WI38 (cell line): ENCODE measurements at regions not wholly inside any gene's neighbourhood (a gene's known extent, or its start where the extent isn't known, plus 50 kb on each side); places are given as distances from the start of the nearest gene placed in this dataset.
"Not testable (repeated sequence)": the region's sequence is repeated elsewhere in the genome, so short reads cannot be mapped to it uniquely, and the experiment has no call there.

Experiments used
- H3K4me3 ChIP-seq: 2 replicates; pipeline ENCODE4 v1.5.1; 2011; ENCODE audit warnings: low read depth, mild to moderate bottlenecking, control low read depth, low read length
- TF ChIP-seq, protein P1 (sequence below): IDR thresholded peaks from 2 replicates; pipeline ENCODE4 v1.5.1; 2012; ENCODE audit warnings: low read depth, mild to moderate bottlenecking, control low read depth, low read length

DNA sequence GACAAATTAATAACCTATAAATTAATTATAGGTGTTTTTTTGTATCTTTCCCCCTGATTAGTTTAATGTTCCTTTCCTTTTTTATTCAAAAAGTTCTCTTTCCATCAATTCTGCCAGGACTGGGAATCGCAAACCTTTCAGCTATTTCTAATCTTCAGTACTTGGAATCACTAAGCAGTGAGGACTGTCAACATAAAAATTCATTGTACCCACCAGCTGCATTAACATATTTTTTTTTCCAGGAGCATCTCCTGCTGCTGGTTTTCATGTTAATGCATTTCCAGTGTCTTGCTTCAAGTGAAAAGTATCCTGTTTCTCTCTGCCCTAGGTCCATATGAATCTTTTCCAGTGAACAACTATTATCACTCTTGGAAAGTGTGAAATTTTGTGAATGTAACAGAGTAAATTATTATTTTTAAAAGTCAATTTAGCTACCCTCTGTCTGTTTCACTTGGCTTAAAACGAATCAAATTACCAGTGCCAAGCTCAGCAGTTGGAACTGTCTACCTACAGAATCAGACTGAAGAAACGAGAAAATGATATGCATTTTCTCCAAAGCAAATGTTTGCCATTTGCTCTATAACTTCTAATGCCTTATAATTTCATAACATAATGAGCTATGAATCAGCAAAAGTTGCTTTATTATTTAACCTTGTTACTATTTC lies 804.4 kb downstream of the EPHA4 start:
- TF ChIP-seq, protein P1, sequence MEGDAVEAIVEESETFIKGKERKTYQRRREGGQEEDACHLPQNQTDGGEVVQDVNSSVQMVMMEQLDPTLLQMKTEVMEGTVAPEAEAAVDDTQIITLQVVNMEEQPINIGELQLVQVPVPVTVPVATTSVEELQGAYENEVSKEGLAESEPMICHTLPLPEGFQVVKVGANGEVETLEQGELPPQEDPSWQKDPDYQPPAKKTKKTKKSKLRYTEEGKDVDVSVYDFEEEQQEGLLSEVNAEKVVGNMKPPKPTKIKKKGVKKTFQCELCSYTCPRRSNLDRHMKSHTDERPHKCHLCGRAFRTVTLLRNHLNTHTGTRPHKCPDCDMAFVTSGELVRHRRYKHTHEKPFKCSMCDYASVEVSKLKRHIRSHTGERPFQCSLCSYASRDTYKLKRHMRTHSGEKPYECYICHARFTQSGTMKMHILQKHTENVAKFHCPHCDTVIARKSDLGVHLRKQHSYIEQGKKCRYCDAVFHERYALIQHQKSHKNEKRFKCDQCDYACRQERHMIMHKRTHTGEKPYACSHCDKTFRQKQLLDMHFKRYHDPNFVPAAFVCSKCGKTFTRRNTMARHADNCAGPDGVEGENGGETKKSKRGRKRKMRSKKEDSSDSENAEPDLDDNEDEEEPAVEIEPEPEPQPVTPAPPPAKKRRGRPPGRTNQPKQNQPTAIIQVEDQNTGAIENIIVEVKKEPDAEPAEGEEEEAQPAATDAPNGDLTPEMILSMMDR = no peak
- no peak overlapping the region for H3K4me3 ChIP-seq

DNA sequence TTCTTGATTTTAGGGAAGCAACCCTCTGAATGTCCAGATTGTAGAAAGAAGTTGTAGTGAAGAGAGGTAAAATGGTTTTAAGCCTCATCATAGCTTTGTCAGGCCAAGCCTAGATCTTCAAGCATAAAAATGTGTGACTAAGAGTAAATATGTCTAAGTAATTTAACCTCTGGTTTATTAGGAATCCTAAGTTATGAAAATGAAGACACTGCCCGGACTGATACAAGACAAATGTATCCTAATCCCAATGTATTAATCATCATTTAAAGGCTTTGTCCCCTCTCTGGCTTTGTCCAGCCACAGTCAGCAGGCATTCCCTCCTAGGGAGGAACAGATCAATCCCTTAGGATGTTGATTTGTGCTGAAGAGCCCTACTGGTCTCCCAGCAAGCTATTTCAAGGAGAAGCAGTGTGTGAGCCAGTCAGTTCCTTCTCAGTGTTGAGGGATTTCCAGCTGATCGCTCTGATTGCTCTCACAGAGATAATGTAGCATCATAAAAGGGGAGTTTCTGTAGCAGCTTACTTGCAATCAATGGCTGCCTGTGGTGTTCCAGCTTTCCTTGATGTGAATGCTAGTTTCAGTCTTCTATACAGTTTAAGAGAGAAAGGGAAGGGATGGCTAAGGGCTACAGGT lies 796.1 kb downstream of the EPHA4 start:
- H3K4me3 ChIP-seq = no peak overlapping the region
- TF ChIP-seq, protein P1 = no peak

DNA sequence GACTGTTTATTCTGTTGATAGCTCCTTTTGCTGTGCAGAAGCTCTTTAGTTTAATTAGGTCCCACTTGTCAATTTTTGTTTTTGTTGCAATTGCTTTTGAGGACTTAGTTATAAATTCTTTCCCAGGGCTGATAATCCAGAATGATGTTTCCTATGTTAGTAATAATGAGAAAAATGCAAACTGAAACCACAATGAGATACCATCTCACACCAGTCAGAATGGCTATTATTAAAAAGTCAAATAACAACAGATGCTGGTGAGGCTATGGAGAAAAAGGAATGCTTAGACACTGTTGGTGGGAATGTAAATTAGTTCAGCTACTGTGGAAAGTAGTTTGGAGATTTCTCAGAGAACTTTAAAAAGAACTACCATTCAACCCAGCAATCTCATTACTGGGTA lies 793.0 kb downstream of the EPHA4 start:
- H3K4me3 ChIP-seq = not testable (repeated sequence)

DNA sequence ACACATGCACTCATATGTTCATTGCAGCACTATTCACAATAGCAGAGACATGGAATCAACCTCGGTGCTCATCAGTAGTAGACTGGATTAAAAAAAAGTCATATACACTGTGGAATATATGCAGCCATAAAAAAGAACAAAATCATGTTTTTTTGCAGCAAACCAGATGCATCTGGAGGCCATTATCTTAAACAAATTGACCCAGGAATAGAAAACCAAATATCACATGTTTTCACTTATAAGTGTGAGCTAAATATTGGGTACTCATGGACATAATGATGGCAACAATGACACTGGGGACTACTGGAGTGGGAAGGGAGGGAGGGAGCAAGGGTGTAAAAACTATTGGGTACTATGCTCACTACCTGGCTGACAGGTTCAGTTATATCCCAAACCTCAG lies 792.6 kb downstream of the EPHA4 start:
- TF ChIP-seq, protein P1 = no peak
- H3K4me3 ChIP-seq = no peak overlapping the region

DNA sequence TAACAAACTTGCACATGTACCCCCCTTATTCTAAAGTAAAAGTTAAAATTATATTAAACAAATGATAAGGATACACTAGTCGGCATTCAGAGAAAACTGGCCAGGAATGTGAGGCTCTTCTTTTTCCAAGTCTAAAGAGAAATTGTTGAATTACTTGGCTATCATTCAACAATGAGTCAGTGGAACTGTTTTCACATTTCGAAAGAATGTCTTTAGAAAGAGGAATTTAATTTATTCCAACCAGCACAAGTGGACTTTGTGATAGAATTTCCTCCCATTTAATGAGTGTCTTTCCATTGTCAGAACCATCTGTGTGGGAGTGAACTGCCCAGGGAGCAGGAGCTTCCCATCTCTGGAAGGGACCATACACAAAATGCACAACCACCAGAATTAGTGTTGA lies 792.2 kb downstream of the EPHA4 start:
- no peak overlapping the region for H3K4me3 ChIP-seq
- TF ChIP-seq, protein P1 = no peak

DNA sequence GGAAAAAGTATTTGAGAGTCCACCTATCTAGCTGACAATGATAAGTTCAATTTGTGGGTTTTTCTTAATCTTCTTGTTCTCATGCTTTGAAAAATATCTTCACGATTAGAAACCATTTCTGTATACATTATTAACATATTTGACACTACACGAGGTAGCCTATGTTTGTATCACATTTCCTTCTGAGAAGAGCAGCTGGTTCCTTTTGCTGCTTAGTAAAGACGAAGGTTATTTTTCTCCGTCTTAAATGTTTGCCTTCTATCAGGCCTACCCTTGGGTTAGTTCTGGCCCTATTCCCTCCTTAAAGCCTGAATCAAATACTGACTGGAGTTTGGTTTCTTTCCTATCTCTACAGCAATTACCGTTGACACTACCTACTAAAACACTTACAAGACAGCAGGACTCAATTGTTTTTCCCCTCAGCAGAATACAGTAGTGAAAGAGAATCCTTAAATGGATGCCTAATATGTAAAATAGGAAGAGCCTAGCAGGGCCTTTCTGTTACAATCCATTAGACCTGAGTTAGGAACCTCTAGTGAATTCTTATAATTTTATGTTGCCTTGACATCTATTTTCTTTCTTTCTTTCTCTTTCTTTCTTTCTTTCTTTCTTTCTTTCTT lies 790.4 kb downstream of the EPHA4 start:
- no peak overlapping the region for H3K4me3 ChIP-seq
- TF ChIP-seq, protein P1 = no peak

DNA sequence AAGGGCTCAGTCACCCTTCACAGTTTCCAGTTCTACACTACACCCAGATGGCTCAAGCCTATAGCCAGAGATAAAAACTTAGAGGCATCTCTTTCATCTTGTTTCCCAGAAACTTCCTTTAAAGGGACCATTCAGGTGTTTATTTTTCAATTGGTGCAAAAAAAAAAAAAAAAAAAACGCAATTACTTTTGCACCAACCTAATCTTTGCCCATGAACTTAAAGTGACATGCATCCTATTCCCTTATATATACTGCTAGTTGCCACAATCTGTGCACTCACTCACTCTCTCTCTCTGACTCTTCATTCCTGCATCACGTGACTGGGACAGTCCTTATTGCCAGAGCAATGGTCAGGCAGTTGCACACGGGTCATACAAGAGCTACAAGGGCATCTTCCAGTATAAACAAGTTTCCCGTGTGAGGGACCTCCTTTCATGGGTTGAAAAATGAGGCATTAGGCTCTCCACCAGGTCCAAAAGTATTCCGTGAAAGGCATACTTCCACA lies 789.4 kb downstream of the EPHA4 start:
- TF ChIP-seq, protein P1 = no peak
- no peak overlapping the region for H3K4me3 ChIP-seq
